RWPE1 (cell line): ENCODE measurements at regions not wholly inside any gene's neighbourhood (a gene's known extent, or its start where the extent isn't known, plus 50 kb on each side); places are given as distances from the start of the nearest gene placed in this dataset.

ENCODE experiments used
- CTCF ChIA-PET: fragments of 350-600 bp; sonication (Branson Sonifier 250); formaldehyde crosslinking; extraction: SDS; loops from one replicate; lab custom pipeline; 2021; lab: Yijun Ruan, JAX
- POLR2A ChIA-PET: fragments of 400-600 bp; formaldehyde crosslinking; extraction: SDS; loops from one replicate; lab custom pipeline; 2020; ENCODE audit warnings: antibody characterized with exemption; ENCODE audit not compliant: low non-redundant PET; lab: Yijun Ruan, JAX
- DNase-seq: peaks from one replicate; pipeline ENCODE4 v3.0.0; 2012; ENCODE audit warnings: low spot score
- H3K27ac ChIP-seq: fragments of 450-650 bp; 2 replicates; pipeline ENCODE4 v1.5.1; 2017
- TF ChIP-seq, protein P1 (sequence below): fragments of 450-650 bp; conservative IDR thresholded peaks from 2 replicates; pipeline ENCODE4 v1.5.1; 2017; ENCODE audit warnings: low read depth, mild to moderate bottlenecking

GRCh38 chr2:4151521-4151920 lies 448.1 kb downstream of the DCDC2C start:
- POLR2A ChIA-PET: no interaction called here
- H3K27ac ChIP-seq: no peak overlapping the region
- CTCF ChIA-PET: no interaction called here
- TF ChIP-seq, protein P1, sequence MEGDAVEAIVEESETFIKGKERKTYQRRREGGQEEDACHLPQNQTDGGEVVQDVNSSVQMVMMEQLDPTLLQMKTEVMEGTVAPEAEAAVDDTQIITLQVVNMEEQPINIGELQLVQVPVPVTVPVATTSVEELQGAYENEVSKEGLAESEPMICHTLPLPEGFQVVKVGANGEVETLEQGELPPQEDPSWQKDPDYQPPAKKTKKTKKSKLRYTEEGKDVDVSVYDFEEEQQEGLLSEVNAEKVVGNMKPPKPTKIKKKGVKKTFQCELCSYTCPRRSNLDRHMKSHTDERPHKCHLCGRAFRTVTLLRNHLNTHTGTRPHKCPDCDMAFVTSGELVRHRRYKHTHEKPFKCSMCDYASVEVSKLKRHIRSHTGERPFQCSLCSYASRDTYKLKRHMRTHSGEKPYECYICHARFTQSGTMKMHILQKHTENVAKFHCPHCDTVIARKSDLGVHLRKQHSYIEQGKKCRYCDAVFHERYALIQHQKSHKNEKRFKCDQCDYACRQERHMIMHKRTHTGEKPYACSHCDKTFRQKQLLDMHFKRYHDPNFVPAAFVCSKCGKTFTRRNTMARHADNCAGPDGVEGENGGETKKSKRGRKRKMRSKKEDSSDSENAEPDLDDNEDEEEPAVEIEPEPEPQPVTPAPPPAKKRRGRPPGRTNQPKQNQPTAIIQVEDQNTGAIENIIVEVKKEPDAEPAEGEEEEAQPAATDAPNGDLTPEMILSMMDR: no peak
- DNase-seq: no peak

DNA sequence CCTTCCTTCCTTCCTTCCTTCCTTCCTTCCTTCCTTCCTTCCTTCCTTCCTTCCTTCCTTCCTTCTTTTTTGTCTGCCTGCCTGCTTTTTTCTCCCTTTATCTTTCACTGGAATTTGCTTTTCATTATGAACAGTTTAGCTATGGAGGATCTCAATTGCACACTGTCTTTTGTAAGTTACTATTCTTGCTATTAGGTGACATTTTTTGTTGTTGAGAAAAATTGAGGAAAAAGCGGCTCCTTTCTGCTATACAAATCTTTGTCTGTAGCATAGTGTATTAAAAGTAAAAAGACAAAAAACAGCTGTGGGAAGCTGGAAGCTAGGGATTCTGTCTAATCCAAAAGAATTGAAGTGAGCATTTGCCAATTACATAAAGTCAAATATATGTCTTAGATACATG lies 448.7 kb downstream of the DCDC2C start:
- TF ChIP-seq, protein P1: no peak
- ChIA-PET POLR2A (no interaction called here), CTCF (no interaction called here)
- H3K27ac ChIP-seq: no peak overlapping the region
- DNase-seq: no peak

- DNase-seq: no peak
- TF ChIP-seq, protein P1: no peak
- no peak overlapping the region for H3K27ac ChIP-seq
- CTCF ChIA-PET: no interaction called here
- POLR2A ChIA-PET: no interaction called here
Measured at GRCh38 chr2:4168834-4169233, 465.5 kb downstream of the DCDC2C start.

- CTCF ChIA-PET: no interaction called here
Measured at GRCh38 chr2:4174796-4175195, 471.4 kb downstream of the DCDC2C start.

GRCh38 chr2:4175343-4175742 lies 472.0 kb downstream of the DCDC2C start:
- CTCF ChIA-PET: no interaction called here
- no peak for DNase-seq
- no peak overlapping the region for H3K27ac ChIP-seq
- POLR2A ChIA-PET: no interaction called here
- TF ChIP-seq, protein P1: no peak

More at GRCh38 chr2:4174796-4175195, 471.4 kb downstream of the DCDC2C start:
- no peak for DNase-seq
- H3K27ac ChIP-seq: no peak overlapping the region
- POLR2A ChIA-PET: no interaction called here
- TF ChIP-seq, protein P1: no peak

DNA sequence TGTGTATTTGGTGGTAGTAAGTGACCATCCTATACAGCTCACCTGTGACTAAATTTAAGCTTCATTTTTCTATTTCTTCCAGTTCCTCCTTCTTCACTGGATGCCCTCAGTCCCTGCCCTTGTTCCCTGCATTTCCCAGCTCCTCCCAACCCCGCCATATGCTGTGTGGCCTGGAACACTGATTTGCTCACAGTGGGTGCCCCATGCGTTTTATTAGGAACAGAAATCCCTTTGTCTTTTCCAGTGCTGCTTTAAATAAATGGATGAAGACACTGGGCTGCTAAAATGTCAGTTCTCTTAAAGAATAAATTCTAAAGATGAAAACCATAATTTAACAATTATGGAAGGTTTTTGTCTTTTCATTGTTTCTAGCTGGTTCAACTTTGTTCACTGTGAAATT lies 477.3 kb downstream of the DCDC2C start:
- no peak overlapping the region for H3K27ac ChIP-seq
- ChIA-PET CTCF (no interaction called here), POLR2A (no interaction called here)
- TF ChIP-seq, protein P1: no peak
- no peak for DNase-seq

GRCh38 chr2:4181062-4181461 lies 477.7 kb downstream of the DCDC2C start:
- CTCF ChIA-PET: no interaction called here
- DNase-seq: no peak
- no peak overlapping the region for H3K27ac ChIP-seq
- TF ChIP-seq, protein P1: no peak
- POLR2A ChIA-PET: no interaction called here
